Activated B cell treated with CpG ODN at 0.5 μM for 24 hours (primary cell): ENCODE measurements at regions not wholly inside any gene's neighbourhood (a gene's known extent, or its start where the extent isn't known, plus 50 kb on each side); places are given as distances from the start of the nearest gene placed in this dataset.

Source experiments
- ATAC-seq: fragments of 200-7000 bp; cut with Tn5 transposase; one replicate; pipeline ENCODE4 v1.10.0; 2021; ENCODE audit warnings: low read depth, mild to moderate bottlenecking, moderate library complexity
- CTCF ChIA-PET: fragments of 350-600 bp; sonication (Branson Sonifier 250); formaldehyde crosslinking; loops from one replicate; lab custom pipeline; 2021; ENCODE audit warnings: antibody characterized with exemption; lab: Charles Lee
- POLR2A ChIA-PET: fragments of 350-600 bp; sonication (Branson Sonifier 250); formaldehyde crosslinking; loops from one replicate; lab custom pipeline; 2021; ENCODE audit warnings: antibody characterized with exemption; lab: Charles Lee
- DNase-seq: peaks from one replicate; pipeline ENCODE4 v3.0.0; 2022
- H3K27ac Mint-ChIP-seq: one replicate; pipeline ENCODE4 v1.8.0; 2020; ENCODE audit warnings: mixed read lengths
- H3K27me3 Mint-ChIP-seq: one replicate; pipeline ENCODE4 v1.8.0; 2021; ENCODE audit warnings: mixed read lengths
- H3K36me3 Mint-ChIP-seq: one replicate; pipeline ENCODE4 v1.8.0; 2021; ENCODE audit warnings: low read depth, mixed read lengths
- H3K4me1 Mint-ChIP-seq: one replicate; pipeline ENCODE4 v1.8.0; 2021; ENCODE audit warnings: mixed read lengths
- H3K4me3 Mint-ChIP-seq: one replicate; pipeline ENCODE4 v1.8.0; 2020; ENCODE audit warnings: mild to moderate bottlenecking, mixed read lengths
- H3K9me3 Mint-ChIP-seq: one replicate; pipeline ENCODE4 v1.8.0; 2020; ENCODE audit warnings: mixed read lengths
- intact Hi-C: fragments of 100-400 bp; cut with micrococcal nuclease; formaldehyde crosslinking; loops from one replicate; pipeline ENCODE4 v1.15.1; 2024
- TF ChIP-seq, protein P1 (sequence below): fragments of 200-600 bp; IDR thresholded peaks from one replicate; pipeline ENCODE4 v1.8.0; 2022; ENCODE audit warnings: antibody characterized with exemption, mild to moderate bottlenecking

DNA sequence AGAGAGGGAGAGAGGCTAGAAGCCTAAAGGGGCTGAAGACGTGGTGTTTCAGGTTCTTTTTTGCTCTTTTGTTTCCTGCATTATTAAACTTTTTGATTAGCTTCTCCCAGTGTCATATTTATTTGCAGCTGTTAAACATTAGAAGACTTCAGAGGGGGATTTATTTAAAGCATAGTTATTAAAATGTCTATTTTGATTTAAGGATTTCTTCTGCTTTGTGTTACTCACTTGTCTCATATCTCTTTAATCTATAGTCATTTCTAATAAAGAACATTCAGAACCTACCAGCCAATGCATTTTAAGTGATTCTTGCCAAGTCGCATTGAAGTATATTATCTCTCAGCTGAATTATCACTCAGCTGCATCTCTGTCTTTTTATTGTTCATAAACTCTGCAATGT, 152.0 kb upstream of the DYRK2 start:
- Mint-ChIP-seq H3K4me3 (no peak overlapping the region), H3K9me3 (peaks cover 13% of the 10 kb centered on the region), H3K4me1 (no peaks in the 10 kb centered on the region), H3K27ac (no peak overlapping the region), H3K27me3 (peaks cover 3% of the 10 kb centered on the region), H3K36me3 (no peaks in the 10 kb centered on the region)
- ChIA-PET CTCF (no interaction called here), POLR2A (no interaction called here)
- no peak for ATAC-seq
- intact Hi-C loops = no loop called here
- TF ChIP-seq, protein P1, sequence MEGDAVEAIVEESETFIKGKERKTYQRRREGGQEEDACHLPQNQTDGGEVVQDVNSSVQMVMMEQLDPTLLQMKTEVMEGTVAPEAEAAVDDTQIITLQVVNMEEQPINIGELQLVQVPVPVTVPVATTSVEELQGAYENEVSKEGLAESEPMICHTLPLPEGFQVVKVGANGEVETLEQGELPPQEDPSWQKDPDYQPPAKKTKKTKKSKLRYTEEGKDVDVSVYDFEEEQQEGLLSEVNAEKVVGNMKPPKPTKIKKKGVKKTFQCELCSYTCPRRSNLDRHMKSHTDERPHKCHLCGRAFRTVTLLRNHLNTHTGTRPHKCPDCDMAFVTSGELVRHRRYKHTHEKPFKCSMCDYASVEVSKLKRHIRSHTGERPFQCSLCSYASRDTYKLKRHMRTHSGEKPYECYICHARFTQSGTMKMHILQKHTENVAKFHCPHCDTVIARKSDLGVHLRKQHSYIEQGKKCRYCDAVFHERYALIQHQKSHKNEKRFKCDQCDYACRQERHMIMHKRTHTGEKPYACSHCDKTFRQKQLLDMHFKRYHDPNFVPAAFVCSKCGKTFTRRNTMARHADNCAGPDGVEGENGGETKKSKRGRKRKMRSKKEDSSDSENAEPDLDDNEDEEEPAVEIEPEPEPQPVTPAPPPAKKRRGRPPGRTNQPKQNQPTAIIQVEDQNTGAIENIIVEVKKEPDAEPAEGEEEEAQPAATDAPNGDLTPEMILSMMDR = no peak
- DNase-seq = no peak

DNA sequence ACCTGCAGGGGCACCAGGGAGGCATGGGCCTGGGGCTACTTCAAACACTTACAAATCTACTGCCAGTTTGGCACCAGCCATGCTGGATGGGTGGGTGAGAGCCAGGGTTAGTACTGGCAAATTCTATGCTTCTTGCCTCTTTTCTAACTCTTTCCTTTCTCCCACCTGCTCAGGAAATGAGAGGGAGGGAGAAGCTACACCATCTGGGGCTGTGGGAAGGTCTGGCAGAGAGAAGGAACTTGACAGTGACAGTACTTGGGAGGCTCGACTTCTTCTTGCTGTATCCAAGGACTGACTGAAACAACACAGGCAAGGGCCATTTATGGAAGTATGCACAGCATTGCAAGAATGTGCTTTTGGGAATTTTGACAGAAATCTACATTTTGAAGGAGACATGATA, 149.6 kb upstream of the DYRK2 start:
- intact Hi-C loops = no loop called here
- H3K4me1 Mint-ChIP-seq = peaks cover 2% of the 10 kb centered on the region
- ChIA-PET POLR2A (no interaction called here), CTCF (no interaction called here)
- H3K36me3 Mint-ChIP-seq = no peaks in the 10 kb centered on the region
- TF ChIP-seq, protein P1 = no peak
- H3K27ac Mint-ChIP-seq = no peak overlapping the region
- no peaks in the 10 kb centered on the region for H3K9me3 Mint-ChIP-seq
- DNase-seq (no peak), ATAC-seq (no peak)
- H3K4me3 Mint-ChIP-seq = no peak overlapping the region
- peaks cover 2% of the 10 kb centered on the region for H3K27me3 Mint-ChIP-seq

DNA sequence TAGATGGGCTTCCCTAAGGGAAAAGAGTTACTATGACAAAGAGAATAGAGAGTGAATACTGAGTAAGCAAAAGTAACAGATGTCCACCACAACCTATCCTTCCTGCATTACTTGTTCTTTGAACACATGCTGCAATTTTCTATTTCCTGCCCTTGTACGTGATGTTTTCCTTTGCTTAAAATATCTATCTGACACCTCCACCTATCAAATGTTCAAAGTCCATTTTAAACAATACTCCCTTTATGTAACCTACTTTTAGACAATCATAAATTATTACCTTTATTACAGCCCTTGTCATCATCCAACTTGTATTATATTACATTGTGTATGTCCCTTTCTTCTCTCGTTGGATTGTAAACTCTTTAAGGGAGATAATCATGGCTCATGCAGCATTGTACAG, 147.2 kb upstream of the DYRK2 start:
- intact Hi-C loops = no loop called here
- ChIA-PET POLR2A (no interaction called here), CTCF (no interaction called here)
- DNase-seq = no peak
- H3K4me3 Mint-ChIP-seq = no peak overlapping the region
- H3K36me3 Mint-ChIP-seq = no peaks in the 10 kb centered on the region
- no peak for ATAC-seq
- TF ChIP-seq, protein P1 = no peak
- H3K27me3 Mint-ChIP-seq = peaks cover 5% of the 10 kb centered on the region
- H3K4me1 Mint-ChIP-seq = peaks cover 2% of the 10 kb centered on the region
- H3K27ac Mint-ChIP-seq = no peak overlapping the region
- H3K9me3 Mint-ChIP-seq = no peaks in the 10 kb centered on the region

DNA sequence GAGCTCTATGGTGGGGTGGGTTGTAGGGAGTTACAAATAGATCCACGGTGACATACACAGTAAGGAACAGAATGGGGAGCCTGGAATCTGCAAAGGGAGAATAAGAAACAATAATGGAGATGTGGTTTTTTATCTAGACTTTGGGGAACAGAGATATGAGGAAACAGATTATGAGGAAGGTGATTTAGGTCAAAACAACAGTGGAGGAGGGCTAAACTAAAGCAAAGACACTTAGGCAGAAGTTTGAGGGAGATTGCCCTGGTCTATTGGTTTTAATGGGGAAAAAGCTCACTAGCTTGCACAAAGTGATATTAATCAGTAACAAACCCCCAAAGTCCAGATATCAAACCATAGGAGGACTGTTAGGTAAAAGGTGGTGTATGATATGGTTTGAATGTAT, 144.5 kb upstream of the DYRK2 start:
- peaks cover 2% of the 10 kb centered on the region for H3K4me1 Mint-ChIP-seq
- no peak for ATAC-seq
- no peak for DNase-seq
- no peaks in the 10 kb centered on the region for H3K9me3 Mint-ChIP-seq
- H3K27me3 Mint-ChIP-seq = peaks cover 4% of the 10 kb centered on the region
- ChIA-PET CTCF (no interaction called here), POLR2A (no interaction called here)
- H3K36me3 Mint-ChIP-seq = no peaks in the 10 kb centered on the region
- no peak overlapping the region for H3K4me3 Mint-ChIP-seq
- H3K27ac Mint-ChIP-seq = no peak overlapping the region
- TF ChIP-seq, protein P1 = no peak
- intact Hi-C loops = no loop called here

DNA sequence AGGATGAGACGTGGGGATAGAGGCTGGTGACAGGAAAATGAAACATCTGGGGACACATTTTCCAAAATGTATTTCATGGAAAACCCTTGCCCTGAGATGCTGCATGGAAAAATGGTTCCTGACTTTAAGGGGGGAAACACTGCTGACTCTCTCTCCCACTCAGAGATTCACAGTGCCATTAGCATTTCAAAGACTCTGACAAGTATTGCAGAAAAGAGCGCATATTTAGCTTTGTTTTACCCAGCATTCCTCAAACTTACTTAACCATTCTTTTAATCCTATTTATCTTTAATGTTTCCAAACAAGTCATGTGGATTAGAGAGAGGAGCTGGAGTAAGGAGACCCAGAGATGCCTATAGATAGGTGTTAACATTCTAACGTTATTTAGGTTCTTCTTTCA, 141.8 kb upstream of the DYRK2 start:
- intact Hi-C loops = no loop called here
- peaks cover 2% of the 10 kb centered on the region for H3K4me1 Mint-ChIP-seq
- peaks cover 9% of the 10 kb centered on the region for H3K27me3 Mint-ChIP-seq
- no peaks in the 10 kb centered on the region for H3K9me3 Mint-ChIP-seq
- TF ChIP-seq, protein P1 = no peak
- POLR2A ChIA-PET = no interaction called here
- CTCF ChIA-PET = no interaction called here
- H3K36me3 Mint-ChIP-seq = no peaks in the 10 kb centered on the region
- H3K4me3 Mint-ChIP-seq = no peak overlapping the region
- DNase-seq (no peak), ATAC-seq (no peak)
- no peak overlapping the region for H3K27ac Mint-ChIP-seq
